WTC11 (cell line): ENCODE measurements at regions not wholly inside any gene's neighbourhood (a gene's known extent, or its start where the extent isn't known, plus 50 kb on each side); places are given as distances from the start of the nearest gene placed in this dataset.
A peak's percentile ranks its signal among the peaks of the same experiment; 100 is the strongest.

Source experiments
- ATAC-seq: fragments of 200-7000 bp; cut with Tn5 transposase; 2 replicates; pipeline ENCODE4 v1.10.0; 2021; ENCODE audit warnings: mild to moderate bottlenecking, moderate library complexity
- CTCF ChIA-PET: fragments of 300-600 bp; sonication (Branson Sonifier 250); formaldehyde crosslinking; loops from one replicate; lab custom pipeline; 2021; ENCODE audit warnings: antibody characterized with exemption; lab: Charles Lee
- POLR2A ChIA-PET: fragments of 350-600 bp; sonication (Branson Sonifier 250); formaldehyde crosslinking; loops from one replicate; lab custom pipeline; 2021; ENCODE audit warnings: antibody characterized with exemption; lab: Charles Lee
- DNase-seq: peaks from one replicate; pipeline ENCODE4 v3.0.0; 2021; ENCODE audit warnings: low spot score
- H3K27ac Mint-ChIP-seq: 2 replicates; pipeline ENCODE4 v1.8.0; 2021; ENCODE audit warnings: mixed read lengths
- H3K27me3 Mint-ChIP-seq: 2 replicates; pipeline ENCODE4 v1.8.0; 2021; ENCODE audit warnings: low read depth, mild to moderate bottlenecking, moderate library complexity, mixed read lengths
- H3K36me3 Mint-ChIP-seq: 2 replicates; pipeline ENCODE4 v1.8.0; 2021; ENCODE audit warnings: mixed read lengths
- H3K4me1 Mint-ChIP-seq: 2 replicates; pipeline ENCODE4 v1.8.0; 2022; ENCODE audit warnings: mixed read lengths
- H3K4me3 Mint-ChIP-seq: 2 replicates; pipeline ENCODE4 v1.8.0; 2021; ENCODE audit warnings: mild to moderate bottlenecking, moderate library complexity, mixed read lengths
- H3K9me3 Mint-ChIP-seq: 2 replicates; pipeline ENCODE4 v1.8.0; 2021; ENCODE audit warnings: mixed read lengths
- CBFB ChIP-seq: sonication (generic); formaldehyde crosslinking; IDR thresholded peaks from 2 replicates; pipeline ENCODE4 v1.8.1; 2022; ENCODE audit warnings: mild to moderate bottlenecking, low read depth, missing genetic modification reagents
- EMX1 ChIP-seq: fragments of 250-450 bp; sonication (Bioruptor Pico); IDR thresholded peaks from 2 replicates; pipeline ENCODE4 v1.8.0; 2021; ENCODE audit warnings: mild to moderate bottlenecking
- ESRRA ChIP-seq: sonication (generic); formaldehyde crosslinking; IDR thresholded peaks from 2 replicates; pipeline ENCODE4 v1.8.1; 2022; ENCODE audit warnings: mild to moderate bottlenecking, missing genetic modification reagents, borderline replicate concordance
- JUN ChIP-seq: sonication (generic); formaldehyde crosslinking; IDR thresholded peaks from 2 replicates; pipeline ENCODE4 v1.8.0; 2023; ENCODE audit warnings: mild to moderate bottlenecking, missing genetic modification reagents
- NR1H2 ChIP-seq: sonication (generic); formaldehyde crosslinking; IDR thresholded peaks from 2 replicates; pipeline ENCODE4 v1.9.0; 2021; ENCODE audit warnings: mild to moderate bottlenecking, moderate library complexity, missing genetic modification reagents
- NR2C2 ChIP-seq: sonication (generic); formaldehyde crosslinking; IDR thresholded peaks from 2 replicates; pipeline ENCODE4 v1.8.0; 2022; ENCODE audit warnings: mild to moderate bottlenecking, missing genetic modification reagents
- SOX15 ChIP-seq: fragments of 250-450 bp; sonication (Bioruptor Pico); IDR thresholded peaks from 2 replicates; pipeline ENCODE4 v1.9.0; 2021; ENCODE audit warnings: mild to moderate bottlenecking
- TEAD4 ChIP-seq: sonication (generic); formaldehyde crosslinking; IDR thresholded peaks from 2 replicates; pipeline ENCODE4 v1.8.0; 2022; ENCODE audit warnings: mild to moderate bottlenecking, missing genetic modification reagents
- ZNF423 ChIP-seq: fragments of 250-450 bp; sonication (Bioruptor Pico); IDR thresholded peaks from 2 replicates; pipeline ENCODE4 v2.1.2; 2022; ENCODE audit warnings: mild to moderate bottlenecking, moderate library complexity
- TF ChIP-seq, protein P1 (sequence below): fragments of 250-450 bp; sonication (Bioruptor Pico); IDR thresholded peaks from 2 replicates; pipeline ENCODE4 v1.9.0; 2021; ENCODE audit warnings: mild to moderate bottlenecking, borderline replicate concordance
- TF ChIP-seq, protein P2 (sequence below): sonication (generic); formaldehyde crosslinking; IDR thresholded peaks from 2 replicates; pipeline ENCODE4 v1.8.1; 2023; ENCODE audit warnings: mild to moderate bottlenecking, missing genetic modification reagents, moderate library complexity
- TF ChIP-seq, protein P3 (sequence below): sonication (generic); formaldehyde crosslinking; conservative IDR thresholded peaks from 2 replicates; pipeline ENCODE4 v1.8.1; 2023; ENCODE audit warnings: mild to moderate bottlenecking, low read depth, missing genetic modification reagents, moderate library complexity

DNA sequence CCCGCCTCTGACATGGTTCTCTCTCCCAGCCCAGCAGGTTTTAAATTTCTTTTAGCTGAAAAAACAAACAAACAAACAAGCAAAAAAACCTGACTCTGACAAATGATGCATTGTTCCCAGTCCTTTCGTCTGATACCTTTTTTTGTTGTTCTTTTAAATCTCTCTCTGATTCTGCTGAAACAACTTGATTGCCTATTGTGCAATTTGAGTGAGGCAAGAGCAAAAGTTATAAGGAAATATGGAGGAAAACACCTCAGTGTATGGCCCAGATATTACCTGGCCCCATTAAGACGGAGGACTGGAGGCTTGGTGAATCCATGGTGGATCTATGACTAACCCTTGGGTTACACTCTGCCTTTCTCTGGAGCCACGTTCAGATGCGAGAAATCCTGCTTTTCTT lies 164.0 kb downstream of the MELK start (continued):
- no peak for TF ChIP-seq EMX1 (CRISPR knock-in tag)

DNA sequence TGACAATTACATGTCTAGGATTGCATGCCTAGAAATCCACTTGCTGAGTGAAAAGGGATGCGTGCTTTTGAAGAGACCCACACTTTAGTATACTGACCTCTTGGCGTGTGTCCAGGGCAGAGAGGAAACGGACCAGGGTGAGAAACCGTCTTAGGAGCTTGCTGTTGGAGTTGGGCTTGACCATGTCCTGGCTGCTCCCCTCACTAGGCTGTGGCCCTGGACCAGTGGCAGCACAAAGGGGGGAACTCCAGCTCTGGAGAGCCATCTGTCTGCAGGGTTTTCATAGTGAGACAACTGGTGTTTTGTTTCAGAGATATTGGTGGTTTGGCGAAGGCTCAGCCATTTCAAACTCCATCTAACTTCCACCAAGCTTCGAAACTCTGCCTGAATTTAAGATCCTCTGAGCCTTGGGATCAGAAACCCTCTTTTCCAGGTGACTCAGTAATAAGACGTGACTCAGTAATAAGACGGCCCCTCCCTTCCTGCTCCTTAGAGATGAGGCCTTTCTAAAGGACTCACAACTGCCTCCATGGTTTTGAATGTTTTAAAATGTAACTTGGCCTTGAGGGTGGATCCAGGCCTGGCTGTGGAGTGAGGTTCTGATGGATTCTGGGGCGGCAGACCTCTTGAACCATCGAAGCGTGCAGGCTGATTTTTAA lies 165.8 kb downstream of the MELK start:
- no peak for ATAC-seq
- H3K27me3 Mint-ChIP-seq: peaks cover 6% of the 10 kb centered on the region
- no peak for TF ChIP-seq NR2C2 (CRISPR knock-in tag)
- TF ChIP-seq, all 79 proteins: peak for 0
- ChIA-PET POLR2A (no interaction called here), CTCF (interaction anchor here (1.6 to 1.7 kb wide), 2 partner anchors 10 to 24 kb away, joined by 6 to 11 read pairs; no protein-coding TSS in a partner anchor)
- Mint-ChIP-seq H3K27ac (no peak overlapping the region), H3K36me3 (no peaks in the 10 kb centered on the region), H3K4me3 (peak overlapping the region; percentile 47), H3K9me3 (no peaks in the 10 kb centered on the region), H3K4me1 (peaks cover 18% of the 10 kb centered on the region)
- no peak for DNase-seq

DNA sequence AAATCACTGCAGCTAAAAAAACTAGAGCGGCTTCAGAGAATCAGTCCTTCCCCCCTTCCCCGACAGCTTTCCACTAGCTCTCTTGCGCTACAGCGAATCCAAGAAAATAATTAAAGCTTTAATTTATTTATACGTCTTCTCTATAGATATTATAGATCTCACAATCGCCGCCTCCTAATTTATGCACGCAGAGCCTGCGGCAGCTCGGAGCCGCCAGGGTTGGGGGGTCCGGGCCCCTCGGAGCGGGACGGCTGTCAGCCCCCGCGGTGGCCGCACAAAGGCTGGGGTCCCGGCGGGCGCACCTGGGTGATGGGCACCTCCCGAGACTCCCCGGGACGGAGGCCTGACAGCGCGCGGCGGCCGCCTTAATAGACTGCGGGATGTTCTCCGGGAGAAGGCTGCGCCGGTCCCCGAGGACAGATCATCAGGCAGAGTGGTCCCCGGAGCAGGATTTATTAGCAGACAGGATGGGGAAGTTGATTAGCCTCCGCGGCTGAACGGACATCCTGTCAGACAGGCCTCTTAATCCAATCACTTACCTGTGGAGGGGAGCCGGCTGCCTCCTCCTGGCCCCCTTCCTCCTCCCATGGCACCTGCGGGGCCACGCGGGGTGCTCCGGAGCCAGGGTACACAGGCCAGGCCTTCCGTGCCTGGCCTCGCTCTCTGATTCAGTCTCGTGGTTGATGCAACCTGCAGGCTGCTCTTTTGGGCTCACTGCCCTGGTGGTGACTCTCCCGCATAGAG lies 166.8 kb downstream of the MELK start:
- Mint-ChIP-seq H3K9me3 (no peaks in the 10 kb centered on the region), H3K4me3 (peak overlapping the region; percentile 51), H3K27me3 (peaks cover 6% of the 10 kb centered on the region), H3K36me3 (no peaks in the 10 kb centered on the region), H3K27ac (no peak overlapping the region), H3K4me1 (peaks cover 18% of the 10 kb centered on the region)
- peak; percentile 35 for ATAC-seq
- CTCF ChIA-PET: interaction anchor here (1.6 to 1.7 kb wide), 2 partner anchors 11 to 23 kb away, joined by 6 to 11 read pairs; no protein-coding TSS in a partner anchor
- POLR2A ChIA-PET: no interaction called here
- DNase-seq: peak; percentile 32
- TF ChIP-seq JUN (CRISPR knock-in tag) (no peak), NR1H2 (CRISPR knock-in tag) (no peak), SOX15 (CRISPR knock-in tag) (no peak), ZNF423 (peak; percentile 45; the same call in 1 of the 2 replicates)

DNA sequence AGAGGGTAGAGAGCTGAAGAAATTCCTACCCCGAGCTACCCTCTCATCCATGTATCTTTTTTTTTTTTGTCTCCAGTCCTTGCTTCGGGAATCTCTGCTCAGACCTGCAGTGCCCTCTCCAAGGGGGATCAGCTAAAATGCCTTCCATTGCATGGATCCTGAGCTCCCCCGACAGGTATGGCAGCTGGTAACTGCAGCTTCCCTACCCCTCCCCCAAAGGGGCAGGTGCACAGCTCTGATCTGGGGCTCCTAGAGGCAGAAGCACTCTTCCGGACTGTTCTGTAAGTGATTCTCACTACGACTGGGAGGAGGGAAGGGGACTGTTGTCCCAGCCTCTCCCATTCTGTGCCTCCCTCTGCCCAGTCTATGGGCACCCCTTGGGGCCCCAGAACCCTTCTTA lies 169.6 kb downstream of the MELK start:
- TF ChIP-seq TEAD4 (CRISPR knock-in tag) (no peak), CBFB (CRISPR knock-in tag) (no peak), ESRRA (CRISPR knock-in tag) (no peak)
- TF ChIP-seq, protein P1, sequence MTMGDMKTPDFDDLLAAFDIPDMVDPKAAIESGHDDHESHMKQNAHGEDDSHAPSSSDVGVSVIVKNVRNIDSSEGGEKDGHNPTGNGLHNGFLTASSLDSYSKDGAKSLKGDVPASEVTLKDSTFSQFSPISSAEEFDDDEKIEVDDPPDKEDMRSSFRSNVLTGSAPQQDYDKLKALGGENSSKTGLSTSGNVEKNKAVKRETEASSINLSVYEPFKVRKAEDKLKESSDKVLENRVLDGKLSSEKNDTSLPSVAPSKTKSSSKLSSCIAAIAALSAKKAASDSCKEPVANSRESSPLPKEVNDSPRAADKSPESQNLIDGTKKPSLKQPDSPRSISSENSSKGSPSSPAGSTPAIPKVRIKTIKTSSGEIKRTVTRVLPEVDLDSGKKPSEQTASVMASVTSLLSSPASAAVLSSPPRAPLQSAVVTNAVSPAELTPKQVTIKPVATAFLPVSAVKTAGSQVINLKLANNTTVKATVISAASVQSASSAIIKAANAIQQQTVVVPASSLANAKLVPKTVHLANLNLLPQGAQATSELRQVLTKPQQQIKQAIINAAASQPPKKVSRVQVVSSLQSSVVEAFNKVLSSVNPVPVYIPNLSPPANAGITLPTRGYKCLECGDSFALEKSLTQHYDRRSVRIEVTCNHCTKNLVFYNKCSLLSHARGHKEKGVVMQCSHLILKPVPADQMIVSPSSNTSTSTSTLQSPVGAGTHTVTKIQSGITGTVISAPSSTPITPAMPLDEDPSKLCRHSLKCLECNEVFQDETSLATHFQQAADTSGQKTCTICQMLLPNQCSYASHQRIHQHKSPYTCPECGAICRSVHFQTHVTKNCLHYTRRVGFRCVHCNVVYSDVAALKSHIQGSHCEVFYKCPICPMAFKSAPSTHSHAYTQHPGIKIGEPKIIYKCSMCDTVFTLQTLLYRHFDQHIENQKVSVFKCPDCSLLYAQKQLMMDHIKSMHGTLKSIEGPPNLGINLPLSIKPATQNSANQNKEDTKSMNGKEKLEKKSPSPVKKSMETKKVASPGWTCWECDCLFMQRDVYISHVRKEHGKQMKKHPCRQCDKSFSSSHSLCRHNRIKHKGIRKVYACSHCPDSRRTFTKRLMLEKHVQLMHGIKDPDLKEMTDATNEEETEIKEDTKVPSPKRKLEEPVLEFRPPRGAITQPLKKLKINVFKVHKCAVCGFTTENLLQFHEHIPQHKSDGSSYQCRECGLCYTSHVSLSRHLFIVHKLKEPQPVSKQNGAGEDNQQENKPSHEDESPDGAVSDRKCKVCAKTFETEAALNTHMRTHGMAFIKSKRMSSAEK (CRISPR knock-in tag): no peak
- TF ChIP-seq, protein P2, sequence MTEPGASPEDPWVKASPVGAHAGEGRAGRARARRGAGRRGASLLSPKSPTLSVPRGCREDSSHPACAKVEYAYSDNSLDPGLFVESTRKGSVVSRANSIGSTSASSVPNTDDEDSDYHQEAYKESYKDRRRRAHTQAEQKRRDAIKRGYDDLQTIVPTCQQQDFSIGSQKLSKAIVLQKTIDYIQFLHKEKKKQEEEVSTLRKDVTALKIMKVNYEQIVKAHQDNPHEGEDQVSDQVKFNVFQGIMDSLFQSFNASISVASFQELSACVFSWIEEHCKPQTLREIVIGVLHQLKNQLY (CRISPR knock-in tag): no peak
- TF ChIP-seq, protein P3, sequence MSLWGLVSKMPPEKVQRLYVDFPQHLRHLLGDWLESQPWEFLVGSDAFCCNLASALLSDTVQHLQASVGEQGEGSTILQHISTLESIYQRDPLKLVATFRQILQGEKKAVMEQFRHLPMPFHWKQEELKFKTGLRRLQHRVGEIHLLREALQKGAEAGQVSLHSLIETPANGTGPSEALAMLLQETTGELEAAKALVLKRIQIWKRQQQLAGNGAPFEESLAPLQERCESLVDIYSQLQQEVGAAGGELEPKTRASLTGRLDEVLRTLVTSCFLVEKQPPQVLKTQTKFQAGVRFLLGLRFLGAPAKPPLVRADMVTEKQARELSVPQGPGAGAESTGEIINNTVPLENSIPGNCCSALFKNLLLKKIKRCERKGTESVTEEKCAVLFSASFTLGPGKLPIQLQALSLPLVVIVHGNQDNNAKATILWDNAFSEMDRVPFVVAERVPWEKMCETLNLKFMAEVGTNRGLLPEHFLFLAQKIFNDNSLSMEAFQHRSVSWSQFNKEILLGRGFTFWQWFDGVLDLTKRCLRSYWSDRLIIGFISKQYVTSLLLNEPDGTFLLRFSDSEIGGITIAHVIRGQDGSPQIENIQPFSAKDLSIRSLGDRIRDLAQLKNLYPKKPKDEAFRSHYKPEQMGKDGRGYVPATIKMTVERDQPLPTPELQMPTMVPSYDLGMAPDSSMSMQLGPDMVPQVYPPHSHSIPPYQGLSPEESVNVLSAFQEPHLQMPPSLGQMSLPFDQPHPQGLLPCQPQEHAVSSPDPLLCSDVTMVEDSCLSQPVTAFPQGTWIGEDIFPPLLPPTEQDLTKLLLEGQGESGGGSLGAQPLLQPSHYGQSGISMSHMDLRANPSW: no peak
- Mint-ChIP-seq H3K4me3 (no peak overlapping the region), H3K27ac (no peak overlapping the region), H3K36me3 (no peaks in the 10 kb centered on the region), H3K27me3 (peaks cover 6% of the 10 kb centered on the region), H3K4me1 (peaks cover 18% of the 10 kb centered on the region), H3K9me3 (no peaks in the 10 kb centered on the region)
- ChIA-PET CTCF (interaction anchor here (0.8 to 1.7 kb wide), 3 partner anchors 11 to 113 kb away, joined by 3 to 4 read pairs (median 4); no protein-coding TSS in a partner anchor), POLR2A (no interaction called here)
- ATAC-seq (peak; percentile 64), DNase-seq (no peak)
